Epithelial cell of proximal tubule (primary cell): ENCODE measurements at regions not wholly inside any gene's neighbourhood (a gene's known extent, or its start where the extent isn't known, plus 50 kb on each side); places are given as distances from the start of the nearest gene placed in this dataset.

Experiments
- DNase-seq: peaks from one replicate; pipeline ENCODE4 v3.0.0-alpha.2; 2011; ENCODE audit warnings: low read depth
- H3K4me3 ChIP-seq: 2 replicates; pipeline ENCODE4 v1.5.1; 2011; ENCODE audit warnings: low read depth, mild to moderate bottlenecking, low read length
- TF ChIP-seq, protein P1 (sequence below): conservative IDR thresholded peaks from 2 replicates; pipeline ENCODE4 v1.5.1; 2012; ENCODE audit warnings: low read depth, mild to moderate bottlenecking, low read length

DNA sequence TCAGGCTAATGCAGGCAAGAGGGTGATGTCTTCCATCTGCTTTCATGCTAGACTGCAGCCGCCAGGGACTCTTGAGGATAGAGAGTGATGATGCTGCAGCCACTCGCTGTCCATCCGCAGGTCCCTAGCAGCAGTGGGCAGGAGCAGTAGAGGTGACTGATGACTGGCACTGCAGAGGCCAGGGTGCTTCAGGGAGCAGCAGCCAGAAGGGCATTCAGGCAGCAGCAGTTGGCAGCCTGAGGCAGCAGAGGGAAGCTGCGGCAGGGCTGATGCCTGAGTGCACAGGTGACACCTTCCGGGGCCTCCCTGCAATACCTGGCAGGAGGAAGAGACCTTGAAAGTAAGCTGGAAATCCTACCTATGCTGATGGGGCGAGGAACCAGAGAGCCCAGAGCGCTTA lies 214.2 kb downstream of the ICOS start:
- no peak for DNase-seq
- TF ChIP-seq, protein P1, sequence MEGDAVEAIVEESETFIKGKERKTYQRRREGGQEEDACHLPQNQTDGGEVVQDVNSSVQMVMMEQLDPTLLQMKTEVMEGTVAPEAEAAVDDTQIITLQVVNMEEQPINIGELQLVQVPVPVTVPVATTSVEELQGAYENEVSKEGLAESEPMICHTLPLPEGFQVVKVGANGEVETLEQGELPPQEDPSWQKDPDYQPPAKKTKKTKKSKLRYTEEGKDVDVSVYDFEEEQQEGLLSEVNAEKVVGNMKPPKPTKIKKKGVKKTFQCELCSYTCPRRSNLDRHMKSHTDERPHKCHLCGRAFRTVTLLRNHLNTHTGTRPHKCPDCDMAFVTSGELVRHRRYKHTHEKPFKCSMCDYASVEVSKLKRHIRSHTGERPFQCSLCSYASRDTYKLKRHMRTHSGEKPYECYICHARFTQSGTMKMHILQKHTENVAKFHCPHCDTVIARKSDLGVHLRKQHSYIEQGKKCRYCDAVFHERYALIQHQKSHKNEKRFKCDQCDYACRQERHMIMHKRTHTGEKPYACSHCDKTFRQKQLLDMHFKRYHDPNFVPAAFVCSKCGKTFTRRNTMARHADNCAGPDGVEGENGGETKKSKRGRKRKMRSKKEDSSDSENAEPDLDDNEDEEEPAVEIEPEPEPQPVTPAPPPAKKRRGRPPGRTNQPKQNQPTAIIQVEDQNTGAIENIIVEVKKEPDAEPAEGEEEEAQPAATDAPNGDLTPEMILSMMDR = no peak
- H3K4me3 ChIP-seq = no peak overlapping the region

DNA sequence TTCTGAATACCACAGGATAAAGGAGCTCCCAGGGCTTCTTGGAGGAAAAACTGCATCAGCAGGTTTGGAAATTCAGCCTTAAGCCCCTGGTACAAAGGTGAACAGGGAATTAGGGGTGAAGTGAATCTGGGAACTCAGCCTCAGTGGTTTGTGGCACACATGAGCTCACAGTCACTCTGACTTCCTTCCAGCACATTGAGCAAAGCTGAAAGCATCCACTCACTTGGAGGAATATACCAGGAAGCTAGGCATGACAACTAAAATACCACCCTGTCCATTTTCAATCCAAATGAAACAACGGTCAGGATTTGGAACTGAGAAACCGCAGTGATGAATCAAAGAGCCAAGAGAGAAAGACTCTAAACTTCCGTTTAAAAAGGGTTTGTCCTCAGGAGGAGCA lies 216.1 kb downstream of the ICOS start:
- H3K4me3 ChIP-seq = no peak overlapping the region
- TF ChIP-seq, protein P1 = no peak
- DNase-seq = no peak

DNA sequence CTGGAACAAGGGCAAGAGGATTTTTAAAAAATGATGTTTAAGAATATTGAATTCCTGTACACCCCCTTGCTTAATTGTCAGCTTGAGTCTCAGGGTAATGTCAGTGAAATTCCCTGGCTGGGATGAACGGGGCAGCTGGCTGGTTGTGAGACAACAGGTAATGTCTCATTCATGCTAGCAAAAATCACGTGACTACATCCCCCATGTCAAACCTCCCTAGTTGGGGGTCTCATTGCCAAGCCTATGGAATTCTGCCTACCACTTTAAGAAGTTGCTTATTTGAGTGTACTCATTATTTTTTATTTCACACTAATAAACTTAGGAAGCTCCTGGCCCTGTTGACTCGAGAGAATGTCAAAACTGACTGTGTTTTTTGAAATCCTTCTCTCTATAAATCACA lies 218.3 kb downstream of the ICOS start:
- H3K4me3 ChIP-seq = no peak overlapping the region
- DNase-seq = no peak
- TF ChIP-seq, protein P1 = no peak

DNA sequence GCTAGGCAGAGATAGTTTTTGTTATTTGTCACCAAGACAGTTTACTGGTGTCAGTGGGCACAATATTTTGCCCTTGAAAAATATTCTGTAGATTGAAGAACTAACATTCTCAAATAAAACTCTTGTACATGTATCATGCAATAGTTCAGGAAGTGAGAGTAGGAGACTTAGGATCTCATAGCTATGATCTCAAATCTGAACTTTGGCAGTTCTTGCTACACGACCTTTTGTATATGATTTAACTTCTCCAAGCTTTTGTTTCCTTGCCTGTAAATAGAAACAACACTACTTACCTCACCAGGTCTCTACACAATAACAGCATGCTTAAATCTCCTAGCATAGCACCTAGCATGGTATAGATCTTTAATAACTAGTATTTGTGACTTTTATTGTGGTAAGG lies 219.9 kb downstream of the ICOS start:
- DNase-seq = no peak
- no peak overlapping the region for H3K4me3 ChIP-seq
- TF ChIP-seq, protein P1 = no peak

DNA sequence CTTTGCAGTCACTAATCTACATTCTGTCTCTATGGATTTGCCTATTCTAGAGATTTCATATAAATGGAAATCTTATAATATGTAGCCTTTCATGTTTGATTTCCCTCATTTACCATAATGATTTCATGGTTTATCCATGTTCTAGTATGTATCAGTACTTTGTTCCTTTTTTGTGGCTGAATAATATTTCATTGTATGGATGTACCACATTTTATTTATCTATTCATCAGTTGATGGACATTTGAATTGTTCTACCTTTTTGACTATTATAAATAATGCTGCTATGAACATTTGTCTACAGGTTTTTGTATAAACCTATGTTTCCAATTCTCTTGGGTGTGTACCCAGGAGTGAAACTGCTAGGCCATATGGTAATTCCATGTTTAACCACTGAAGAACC lies 221.1 kb downstream of the ICOS start:
- DNase-seq = no peak
- TF ChIP-seq, protein P1 = no peak
- no peak overlapping the region for H3K4me3 ChIP-seq

DNA sequence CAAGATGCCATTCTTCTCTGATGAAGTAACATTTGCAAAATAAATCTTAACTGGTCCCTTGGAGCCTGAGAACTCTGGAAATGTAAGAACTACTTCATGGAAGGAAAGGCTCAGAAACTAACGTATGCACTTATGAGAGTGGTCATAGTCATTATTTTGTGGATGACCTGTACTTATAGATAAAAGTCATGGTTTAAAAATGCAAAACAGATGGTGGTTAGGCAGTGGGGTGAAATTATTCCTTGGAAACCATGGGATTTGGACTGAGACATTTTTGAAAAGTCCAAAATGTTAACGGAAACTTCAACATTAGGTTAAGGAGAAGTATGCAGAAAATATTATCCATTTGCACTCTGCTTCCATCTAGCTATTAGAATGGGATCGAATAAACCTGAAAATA lies 223.0 kb downstream of the ICOS start:
- no peak for DNase-seq
- H3K4me3 ChIP-seq = no peak overlapping the region
- TF ChIP-seq, protein P1 = no peak

DNA sequence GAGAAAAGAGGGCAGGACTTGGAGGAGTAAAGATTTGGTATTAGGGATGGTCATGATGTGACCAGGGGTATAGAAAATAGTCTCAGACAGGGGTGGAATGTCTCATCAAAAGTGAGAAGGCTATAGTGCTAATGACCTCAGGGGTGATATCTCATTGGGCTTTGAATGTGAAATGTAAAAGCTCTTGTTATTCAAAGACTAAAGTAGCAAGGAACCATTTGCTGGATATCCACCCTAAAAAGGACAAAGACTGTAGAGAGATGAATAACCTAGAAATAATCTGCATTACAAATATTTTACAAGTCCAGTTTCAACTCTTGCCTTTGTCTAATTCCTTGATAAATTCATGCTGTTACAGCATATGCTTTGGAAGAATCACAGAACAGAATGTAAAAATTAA lies 224.4 kb downstream of the ICOS start:
- DNase-seq = no peak
- TF ChIP-seq, protein P1 = no peak
- no peak overlapping the region for H3K4me3 ChIP-seq
